ENCODE measurements at regions not wholly inside any gene's neighbourhood (a gene's known extent, or its start where the extent isn't known, plus 50 kb on each side); places are given as distances from the start of the nearest gene placed in this dataset.

GRCh38 chr12:61915420-61915819 lies 344.8 kb upstream of the USP15 start:
- no peak for DNase-seq (ENCODE audit: low spot score in 2 of 2)
- 84 to 98% methylated on average over 3 of the region's 3 CpGs for WGBS, 2 donors
- intact Hi-C loops (cut with DNase I; ENCODE audit: low total_unique reads): no loop called here
- no peak overlapping the region for H3K4me3 ChIP-seq (ENCODE audit: low read depth, poor library complexity, severe bottlenecking)
- TF ChIP-seq POLR2A (IDR thresholded peaks at IDR 0.05) (no peak), CTCF (IDR thresholded peaks at IDR 0.05) (no peak)

GRCh38 chr12:61916831-61917230 lies 343.4 kb upstream of the USP15 start:
- no peak for DNase-seq (ENCODE audit: low spot score in 2 of 2)
- no peak for TF ChIP-seq POLR2A (IDR thresholded peaks at IDR 0.05)
- TF ChIP-seq CTCF (IDR thresholded peaks at IDR 0.05): no peak
- 8 to 11% methylated on average over 1 of the region's 1 CpG for WGBS, 2 donors
- intact Hi-C loops (cut with DNase I; ENCODE audit: low total_unique reads): no loop called here
- H3K4me3 ChIP-seq (ENCODE audit: low read depth, poor library complexity, severe bottlenecking): no peak overlapping the region

GRCh38 chr12:61919686-61920085 lies 340.5 kb upstream of the USP15 start:
- H3K4me3 ChIP-seq (ENCODE audit: low read depth, poor library complexity, severe bottlenecking): no peak overlapping the region
- no peak for TF ChIP-seq POLR2A (IDR thresholded peaks at IDR 0.05)
- no peak for TF ChIP-seq CTCF (IDR thresholded peaks at IDR 0.05)
- intact Hi-C loops (cut with DNase I; ENCODE audit: low total_unique reads): no loop called here
- DNase-seq (ENCODE audit: low spot score in 2 of 2): no peak
- WGBS, 2 donors: 56 to 95% methylated on average over 1 of the region's 1 CpG

- intact Hi-C loops (cut with DNase I; ENCODE audit: low total_unique reads): no loop called here
- 94 to 100% methylated on average over 1 of the region's 1 CpG for WGBS, 2 donors
- no peak for TF ChIP-seq POLR2A (IDR thresholded peaks at IDR 0.05)
- no peak for TF ChIP-seq CTCF (IDR thresholded peaks at IDR 0.05)
- DNase-seq (ENCODE audit: low spot score in 2 of 2): no peak
- H3K4me3 ChIP-seq (ENCODE audit: low read depth, poor library complexity, severe bottlenecking): no peak overlapping the region
Observed at GRCh38 chr12:61920230-61920629, 340.0 kb upstream of the USP15 start.

GRCh38 chr12:61923152-61923551 lies 337.1 kb upstream of the USP15 start:
- 82 to 89% methylated on average over 3 of the region's 3 CpGs for WGBS, 2 donors
- intact Hi-C loops (cut with DNase I; ENCODE audit: low total_unique reads): no loop called here

GRCh38 chr12:61934564-61934963 lies 325.6 kb upstream of the USP15 start:
- intact Hi-C loops (cut with DNase I; ENCODE audit: low total_unique reads): no loop called here
- TF ChIP-seq CTCF (IDR thresholded peaks at IDR 0.05): no peak
- no peak for TF ChIP-seq POLR2A (IDR thresholded peaks at IDR 0.05)
- 74 to 79% methylated on average over 2 of the region's 2 CpGs for WGBS, 2 donors
- DNase-seq (ENCODE audit: low spot score in 2 of 2): no peak
- no peak overlapping the region for H3K4me3 ChIP-seq (ENCODE audit: low read depth, poor library complexity, severe bottlenecking)

More at GRCh38 chr12:61923152-61923551, 337.1 kb upstream of the USP15 start:
- TF ChIP-seq POLR2A (IDR thresholded peaks at IDR 0.05): no peak
- no peak for DNase-seq (ENCODE audit: low spot score in 2 of 2)
- no peak overlapping the region for H3K4me3 ChIP-seq (ENCODE audit: low read depth, poor library complexity, severe bottlenecking)
